ENCODE measurements at regions not wholly inside any gene's neighbourhood (a gene's known extent, or its start where the extent isn't known, plus 50 kb on each side); places are given as distances from the start of the nearest gene placed in this dataset.
"Not testable (repeated sequence)": the region's sequence is repeated elsewhere in the genome, so short reads cannot be mapped to it uniquely, and the experiment has no call there.

DNA sequence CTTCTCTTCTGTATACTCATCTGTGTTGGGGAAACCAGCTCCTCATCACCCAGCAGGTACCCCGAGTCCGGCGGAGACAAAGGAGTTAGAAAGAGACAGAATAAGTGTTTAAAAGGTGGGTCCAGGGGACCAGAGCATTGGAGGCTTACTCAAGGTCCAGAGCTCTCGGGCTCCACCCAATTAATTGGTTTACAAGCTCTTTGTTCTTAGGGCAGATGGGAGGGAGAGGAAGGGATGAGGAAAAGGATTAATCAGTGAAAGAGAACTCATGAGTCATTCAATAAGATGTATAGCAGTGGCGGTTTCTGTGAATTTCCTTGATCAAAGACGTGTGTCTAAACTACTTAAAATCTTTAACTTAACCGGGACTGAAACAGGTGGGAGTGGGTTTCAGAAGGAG is 192.0 kb upstream of the MALRD1 start:
- H3K36me3 ChIP-seq (ENCODE audit: control insufficient read depth in 1 of 2, insufficient read depth in 2 of 2, low read length in 1 of 2); H3K27ac ChIP-seq (ENCODE audit: low read depth in 1 of 2, low read length in 2 of 2); H3K9me3 ChIP-seq (ENCODE audit: control insufficient read depth, low read length); H3K4me3 ChIP-seq (ENCODE audit: low read length in 2 of 2); H3K4me1 ChIP-seq (ENCODE audit: control insufficient read depth in 1 of 2, insufficient read depth in 2 of 2, low read length in 2 of 2); ATAC-seq (ENCODE audit: low FRiP score); DNase-seq; H3K27me3 ChIP-seq (ENCODE audit: control insufficient read depth in 1 of 2, insufficient read depth in 2 of 2, low read length in 1 of 2); intact Hi-C loops (cut with DNase I): not testable (repeated sequence)
- WGBS, 2 donors = 72 to 91% methylated on average over 7 of the region's 7 CpGs

DNA sequence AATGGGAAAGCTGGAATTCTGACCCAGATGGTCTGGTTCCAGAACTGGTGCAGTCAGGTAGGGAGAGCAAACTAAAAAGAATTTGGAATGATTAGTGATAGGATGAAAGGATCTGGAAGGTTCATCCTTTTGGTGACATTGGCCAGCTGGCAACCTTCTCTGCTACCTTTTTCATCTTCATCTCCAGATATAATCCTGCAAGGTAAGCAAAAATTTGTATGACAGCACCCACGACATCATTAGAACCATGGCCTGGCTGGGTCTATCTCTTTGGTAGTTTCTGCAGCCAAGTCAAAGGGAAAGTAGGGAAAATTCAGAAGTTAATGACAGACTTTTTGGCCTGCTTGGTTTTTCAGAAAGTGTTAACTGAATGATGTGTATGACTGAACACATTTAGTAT is 188.9 kb upstream of the MALRD1 start:
- intact Hi-C loops (cut with DNase I) = no loop called here
- WGBS, 2 donors = 66 to 82% methylated on average over 1 of the region's 1 CpG
- Histone ChIP-seq H3K4me1 (ENCODE audit: control insufficient read depth in 1 of 2, insufficient read depth in 2 of 2, low read length in 2 of 2) (no peaks in the 10 kb centered on the region), H3K9me3 (ENCODE audit: control insufficient read depth, low read length) (no peaks in the 10 kb centered on the region), H3K36me3 (ENCODE audit: control insufficient read depth in 1 of 2, insufficient read depth in 2 of 2, low read length in 1 of 2) (no peaks in the 10 kb centered on the region), H3K4me3 (ENCODE audit: low read length in 2 of 2) (no peak overlapping the region), H3K27ac (ENCODE audit: low read depth in 1 of 2, low read length in 2 of 2) (no peak overlapping the region), H3K27me3 (ENCODE audit: control insufficient read depth in 1 of 2, insufficient read depth in 2 of 2, low read length in 1 of 2) (no peaks in the 10 kb centered on the region)
- no peak for ATAC-seq (ENCODE audit: low FRiP score)
- DNase-seq = no peak

DNA sequence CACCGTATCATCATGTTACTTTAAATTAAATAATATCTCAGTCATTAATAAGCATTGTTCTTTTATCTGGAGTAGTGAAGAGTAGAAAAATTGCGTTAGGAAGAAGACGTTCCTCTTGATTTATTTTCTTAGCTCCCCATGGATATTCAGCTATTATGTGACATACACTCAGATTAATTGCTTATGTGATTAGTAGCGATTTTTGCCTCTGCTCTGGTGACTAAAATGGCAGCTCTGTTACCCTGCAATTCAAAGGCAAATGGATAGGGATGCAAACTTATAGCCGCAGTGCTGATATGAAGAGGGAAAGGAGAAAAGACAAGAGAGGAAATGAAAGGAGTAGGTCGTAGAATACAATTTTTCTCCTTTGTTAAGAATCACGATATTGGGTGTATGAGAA is 188.4 kb upstream of the MALRD1 start:
- H3K9me3 ChIP-seq (ENCODE audit: control insufficient read depth, low read length) = no peaks in the 10 kb centered on the region
- ATAC-seq (ENCODE audit: low FRiP score) = no peak
- 58 to 65% methylated on average over 7 of the region's 7 CpGs for WGBS, 2 donors
- no peaks in the 10 kb centered on the region for H3K27me3 ChIP-seq (ENCODE audit: control insufficient read depth in 1 of 2, insufficient read depth in 2 of 2, low read length in 1 of 2)
- no peak overlapping the region for H3K27ac ChIP-seq (ENCODE audit: low read depth in 1 of 2, low read length in 2 of 2)
- intact Hi-C loops (cut with DNase I) = no loop called here
- H3K4me1 ChIP-seq (ENCODE audit: control insufficient read depth in 1 of 2, insufficient read depth in 2 of 2, low read length in 2 of 2) = no peaks in the 10 kb centered on the region
- H3K4me3 ChIP-seq (ENCODE audit: low read length in 2 of 2) = no peak overlapping the region
- DNase-seq = no peak
- no peaks in the 10 kb centered on the region for H3K36me3 ChIP-seq (ENCODE audit: control insufficient read depth in 1 of 2, insufficient read depth in 2 of 2, low read length in 1 of 2)

DNA sequence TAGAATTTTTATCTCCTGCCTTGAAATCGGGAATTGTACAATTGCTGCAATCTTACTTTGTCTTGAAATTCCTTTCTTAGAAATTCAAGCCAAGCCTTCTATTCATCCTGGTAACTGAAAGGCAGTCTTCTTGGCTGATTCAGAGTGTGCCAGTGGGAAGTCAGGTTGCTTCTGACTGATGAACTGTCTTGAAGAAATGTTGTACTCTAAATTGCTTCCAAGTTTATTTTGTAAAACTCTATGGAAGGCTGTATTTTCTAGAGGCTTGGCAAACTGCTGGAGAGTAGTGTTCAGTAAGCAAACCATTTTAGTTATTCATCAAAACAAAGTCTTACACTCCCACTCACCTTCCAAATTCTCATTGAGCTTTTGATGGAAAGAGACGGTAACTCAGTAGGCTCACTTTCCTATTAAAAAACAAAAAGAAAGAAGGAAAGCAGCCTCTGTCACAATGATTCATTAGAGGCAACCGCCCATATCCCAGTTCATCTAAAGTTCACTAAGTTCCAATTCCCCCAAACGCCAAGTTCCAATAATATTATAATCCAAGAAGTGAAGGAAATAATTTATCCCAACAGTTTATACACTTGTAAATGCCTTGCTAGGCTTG is 187.9 kb upstream of the MALRD1 start:
- no peaks in the 10 kb centered on the region for H3K4me1 ChIP-seq (ENCODE audit: control insufficient read depth in 1 of 2, insufficient read depth in 2 of 2, low read length in 2 of 2)
- H3K4me3 ChIP-seq (ENCODE audit: low read length in 2 of 2) = no peak overlapping the region
- intact Hi-C loops (cut with DNase I) = no loop called here
- WGBS, 2 donors = 12 to 16% methylated on average over 4 of the region's 4 CpGs
- DNase-seq (no peak), ATAC-seq (ENCODE audit: low FRiP score) (no peak)
- no peaks in the 10 kb centered on the region for H3K36me3 ChIP-seq (ENCODE audit: control insufficient read depth in 1 of 2, insufficient read depth in 2 of 2, low read length in 1 of 2)
- H3K9me3 ChIP-seq (ENCODE audit: control insufficient read depth, low read length) = no peaks in the 10 kb centered on the region
- H3K27me3 ChIP-seq (ENCODE audit: control insufficient read depth in 1 of 2, insufficient read depth in 2 of 2, low read length in 1 of 2) = no peaks in the 10 kb centered on the region
- no peak overlapping the region for H3K27ac ChIP-seq (ENCODE audit: low read depth in 1 of 2, low read length in 2 of 2)

DNA sequence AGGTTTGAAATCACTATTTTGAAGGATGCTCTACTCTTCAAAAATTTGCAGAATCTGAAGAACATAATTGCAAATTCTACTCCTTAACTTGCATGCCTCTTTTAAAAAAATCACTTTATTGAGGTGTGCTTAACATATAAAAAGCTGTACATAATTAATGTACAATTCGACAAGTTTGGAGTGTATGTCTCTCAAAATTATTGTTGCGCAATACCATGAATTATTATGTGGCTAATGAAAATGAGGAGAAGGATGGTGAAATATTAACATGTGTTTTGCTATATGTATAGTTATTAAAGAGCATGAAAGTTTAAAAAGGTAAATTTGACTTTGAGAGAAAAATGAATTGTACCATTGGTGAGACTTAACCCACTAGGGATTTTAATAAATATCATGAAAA is 187.2 kb upstream of the MALRD1 start:
- 92 to 96% methylated on average over 2 of the region's 2 CpGs for WGBS, 2 donors
- intact Hi-C loops (cut with DNase I) = no loop called here
- ATAC-seq (ENCODE audit: low FRiP score) (no peak), DNase-seq (no peak)
- no peak overlapping the region for H3K27ac ChIP-seq (ENCODE audit: low read depth in 1 of 2, low read length in 2 of 2)
- no peaks in the 10 kb centered on the region for H3K36me3 ChIP-seq (ENCODE audit: control insufficient read depth in 1 of 2, insufficient read depth in 2 of 2, low read length in 1 of 2)
- H3K4me3 ChIP-seq (ENCODE audit: low read length in 2 of 2) = no peak overlapping the region
- no peaks in the 10 kb centered on the region for H3K27me3 ChIP-seq (ENCODE audit: control insufficient read depth in 1 of 2, insufficient read depth in 2 of 2, low read length in 1 of 2)
- H3K9me3 ChIP-seq (ENCODE audit: control insufficient read depth, low read length) = no peaks in the 10 kb centered on the region
- no peaks in the 10 kb centered on the region for H3K4me1 ChIP-seq (ENCODE audit: control insufficient read depth in 1 of 2, insufficient read depth in 2 of 2, low read length in 2 of 2)

DNA sequence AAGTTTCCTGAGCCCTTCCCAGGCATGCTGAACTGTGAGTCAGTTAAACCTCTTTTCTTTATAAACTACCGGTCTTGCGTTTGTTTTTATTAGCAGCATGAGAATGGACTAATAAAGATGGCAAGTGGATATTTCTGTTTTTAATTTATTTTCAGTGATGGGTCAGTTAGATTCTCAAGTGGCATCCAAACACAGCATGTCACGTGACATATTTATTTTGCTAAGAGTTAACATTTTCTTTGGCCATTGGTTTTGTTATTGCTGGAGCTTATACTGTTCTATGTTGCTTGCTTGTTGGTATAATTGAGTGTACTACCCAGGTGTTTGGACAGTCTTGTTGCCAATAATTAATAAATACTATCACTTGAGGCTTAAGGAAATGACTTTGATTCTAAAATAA is 181.7 kb upstream of the MALRD1 start:
- H3K36me3 ChIP-seq (ENCODE audit: control insufficient read depth in 1 of 2, insufficient read depth in 2 of 2, low read length in 1 of 2) = no peaks in the 10 kb centered on the region
- DNase-seq = no peak
- H3K4me1 ChIP-seq (ENCODE audit: control insufficient read depth in 1 of 2, insufficient read depth in 2 of 2, low read length in 2 of 2) = no peaks in the 10 kb centered on the region
- peaks cover 2% of the 10 kb centered on the region for H3K9me3 ChIP-seq (ENCODE audit: control insufficient read depth, low read length)
- H3K4me3 ChIP-seq (ENCODE audit: low read length in 2 of 2) = no peak overlapping the region
- H3K27ac ChIP-seq (ENCODE audit: low read depth in 1 of 2, low read length in 2 of 2) = no peak overlapping the region
- intact Hi-C loops (cut with DNase I) = no loop called here
- H3K27me3 ChIP-seq (ENCODE audit: control insufficient read depth in 1 of 2, insufficient read depth in 2 of 2, low read length in 1 of 2) = no peaks in the 10 kb centered on the region
- 29 to 49% methylated on average over 3 of the region's 3 CpGs for WGBS, 2 donors
- no peak for ATAC-seq (ENCODE audit: low FRiP score)

DNA sequence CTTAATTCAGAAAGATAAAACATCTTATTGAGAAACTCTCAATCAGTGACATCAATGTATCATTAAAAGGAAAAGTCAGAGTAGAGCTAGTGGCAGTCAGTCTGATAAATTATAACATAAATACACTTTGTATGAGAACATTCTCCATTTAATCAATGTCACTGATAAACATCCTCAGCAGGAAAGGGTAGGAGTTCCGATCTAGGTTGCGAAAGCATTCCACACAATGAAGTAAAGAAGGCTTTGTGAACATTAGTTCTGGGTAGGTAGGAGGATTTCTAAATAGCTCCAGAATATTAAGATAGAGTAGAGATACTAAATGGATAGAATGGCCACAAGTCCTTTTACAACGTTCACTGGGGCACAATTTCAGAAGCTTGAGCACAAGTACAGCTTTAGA is 179.7 kb upstream of the MALRD1 start:
- WGBS, 2 donors = 73 to 78% methylated on average over 3 of the region's 3 CpGs

DNA sequence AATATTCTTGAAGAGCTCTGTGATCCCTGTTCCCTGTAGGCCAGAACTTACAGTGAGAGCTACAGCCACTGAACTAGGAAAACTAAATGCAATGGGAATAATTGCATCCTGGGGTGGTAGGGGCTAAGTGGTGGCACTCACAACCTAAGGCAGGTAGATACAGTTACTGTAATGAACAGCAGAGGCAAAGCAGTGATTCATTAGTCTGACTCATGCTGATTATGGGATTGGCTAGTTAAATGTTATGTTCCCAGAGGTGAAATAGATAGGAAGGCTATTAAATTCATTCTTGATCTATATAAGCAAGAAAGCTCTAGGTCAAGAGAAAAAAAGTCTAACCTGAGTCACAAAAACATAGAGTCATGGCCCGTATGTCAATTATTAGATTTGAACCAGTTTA is 173.1 kb upstream of the MALRD1 start:
- no peak overlapping the region for H3K27ac ChIP-seq (ENCODE audit: low read depth in 1 of 2, low read length in 2 of 2)
- DNase-seq = no peak
- H3K4me1 ChIP-seq (ENCODE audit: control insufficient read depth in 1 of 2, insufficient read depth in 2 of 2, low read length in 2 of 2) = no peaks in the 10 kb centered on the region
- H3K27me3 ChIP-seq (ENCODE audit: control insufficient read depth in 1 of 2, insufficient read depth in 2 of 2, low read length in 1 of 2) = no peaks in the 10 kb centered on the region
- H3K9me3 ChIP-seq (ENCODE audit: control insufficient read depth, low read length) = no peaks in the 10 kb centered on the region
- no peaks in the 10 kb centered on the region for H3K36me3 ChIP-seq (ENCODE audit: control insufficient read depth in 1 of 2, insufficient read depth in 2 of 2, low read length in 1 of 2)
- 83% methylated on average over 1 of the region's 1 CpG for WGBS, 2 donors
- intact Hi-C loops (cut with DNase I) = no loop called here
- H3K4me3 ChIP-seq (ENCODE audit: low read length in 2 of 2) = no peak overlapping the region
- ATAC-seq (ENCODE audit: low FRiP score) = no peak

More for the DNA sequence above, 179.7 kb upstream of the MALRD1 start:
- no peak overlapping the region for H3K27ac ChIP-seq (ENCODE audit: low read depth in 1 of 2, low read length in 2 of 2)
- intact Hi-C loops (cut with DNase I) = no loop called here
- H3K4me1 ChIP-seq (ENCODE audit: control insufficient read depth in 1 of 2, insufficient read depth in 2 of 2, low read length in 2 of 2) = no peaks in the 10 kb centered on the region
- no peaks in the 10 kb centered on the region for H3K36me3 ChIP-seq (ENCODE audit: control insufficient read depth in 1 of 2, insufficient read depth in 2 of 2, low read length in 1 of 2)
- no peak overlapping the region for H3K4me3 ChIP-seq (ENCODE audit: low read length in 2 of 2)
- no peak for DNase-seq
- ATAC-seq (ENCODE audit: low FRiP score) = no peak
- H3K9me3 ChIP-seq (ENCODE audit: control insufficient read depth, low read length) = peaks cover 2% of the 10 kb centered on the region
- no peaks in the 10 kb centered on the region for H3K27me3 ChIP-seq (ENCODE audit: control insufficient read depth in 1 of 2, insufficient read depth in 2 of 2, low read length in 1 of 2)

DNA sequence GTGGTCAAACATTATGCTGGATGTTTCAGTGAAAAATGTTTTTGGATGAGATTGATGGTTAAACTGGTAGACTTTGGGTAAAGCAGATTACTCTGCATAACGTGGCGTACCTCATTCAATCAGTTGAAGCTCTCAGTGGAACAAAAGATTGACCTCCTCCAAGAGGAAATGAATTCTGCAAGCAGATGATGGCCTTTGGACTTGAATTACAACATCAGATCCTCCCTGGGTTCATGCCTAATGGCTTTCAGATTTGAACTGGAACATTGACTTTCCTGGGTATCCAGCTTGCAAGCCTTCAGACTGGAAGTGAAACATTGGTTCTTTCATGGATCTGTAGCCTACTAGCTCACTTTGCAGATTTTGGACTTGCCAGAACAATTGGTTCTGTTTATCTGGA is 169.3 kb upstream of the MALRD1 start:
- H3K9me3 ChIP-seq (ENCODE audit: control insufficient read depth, low read length) = no peaks in the 10 kb centered on the region
- H3K27ac ChIP-seq (ENCODE audit: low read depth in 1 of 2, low read length in 2 of 2) = no peak overlapping the region
- H3K4me3 ChIP-seq (ENCODE audit: low read length in 2 of 2) = no peak overlapping the region
- whole genome bisulfite sequencing, 2 donors = 78 to 83% methylated on average over 2 of the region's 2 CpGs
- H3K36me3 ChIP-seq (ENCODE audit: control insufficient read depth in 1 of 2, insufficient read depth in 2 of 2, low read length in 1 of 2) = no peaks in the 10 kb centered on the region
- ATAC-seq (ENCODE audit: low FRiP score) (no peak), DNase-seq (no peak)
- no peaks in the 10 kb centered on the region for H3K4me1 ChIP-seq (ENCODE audit: control insufficient read depth in 1 of 2, insufficient read depth in 2 of 2, low read length in 2 of 2)
- H3K27me3 ChIP-seq (ENCODE audit: control insufficient read depth in 1 of 2, insufficient read depth in 2 of 2, low read length in 1 of 2) = no peaks in the 10 kb centered on the region
- intact Hi-C loops (cut with DNase I) = no loop called here

All from aorta (tissue), 5 donors.